PFSK-1 (cell line): ENCODE measurements at regions not wholly inside any gene's neighbourhood (a gene's known extent, or its start where the extent isn't known, plus 50 kb on each side); places are given as distances from the start of the nearest gene placed in this dataset.

Source experiments
- FOXP2 ChIP-seq: optimal IDR thresholded peaks from 2 replicates; pipeline ENCODE3; 2011; ENCODE audit warnings: borderline replicate concordance, control low read depth, inconsistent platforms; ENCODE audit not compliant: insufficient read depth; ENCODE audit errors: extremely low read length, extremely low read depth
- POLR2AphosphoS5 ChIP-seq: IDR thresholded peaks from 2 replicates; pipeline ENCODE4 v1.6.1; 2012; ENCODE audit warnings: low read depth, mild to moderate bottlenecking, control low read depth, low read length, moderate library complexity
- SIN3A ChIP-seq: IDR thresholded peaks from 2 replicates; pipeline ENCODE4 v1.6.1; 2012; ENCODE audit warnings: mild to moderate bottlenecking, low read length, moderate library complexity, borderline replicate concordance; ENCODE audit not compliant: insufficient read depth
- TAF1 ChIP-seq: IDR thresholded peaks from 2 replicates; pipeline ENCODE4 v1.6.1; 2012; ENCODE audit warnings: low read length, control low read depth, borderline replicate concordance; ENCODE audit not compliant: insufficient read depth
- TF ChIP-seq, protein P1 (sequence below), 2 experiments: IDR thresholded peaks; 2 replicates each; pipeline versions ENCODE4 v1.6.1 to v1.8.0; 2011 to 2012; ENCODE audit warnings: low read depth in 2 of 2, low read length in 2 of 2, control low read depth in 1 of 2, inconsistent platforms in 1 of 2, mild to moderate bottlenecking in 1 of 2, moderate library complexity in 1 of 2; ENCODE audit not compliant: insufficient read depth in 1 of 2

DNA sequence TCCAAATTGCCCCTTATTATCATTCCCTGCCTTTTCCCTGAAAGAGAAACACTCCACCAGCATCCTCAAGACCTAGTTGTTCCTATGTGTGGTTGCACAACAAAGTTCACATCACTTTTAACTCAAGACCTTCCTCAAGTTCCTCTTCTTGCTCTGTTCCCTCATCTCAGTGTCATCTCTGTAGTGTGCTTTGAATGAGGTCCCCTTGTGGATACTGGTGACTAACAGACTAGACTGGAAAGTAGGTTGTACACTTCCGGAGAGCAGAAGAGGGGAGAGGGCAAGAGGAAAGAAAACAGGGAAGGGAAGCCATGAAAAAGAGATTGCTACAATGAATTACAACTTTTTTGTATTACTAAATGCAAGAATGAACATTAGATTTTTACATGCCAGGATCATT, 853.8 kb downstream of the USP25 start:
- TF ChIP-seq, protein P1, sequence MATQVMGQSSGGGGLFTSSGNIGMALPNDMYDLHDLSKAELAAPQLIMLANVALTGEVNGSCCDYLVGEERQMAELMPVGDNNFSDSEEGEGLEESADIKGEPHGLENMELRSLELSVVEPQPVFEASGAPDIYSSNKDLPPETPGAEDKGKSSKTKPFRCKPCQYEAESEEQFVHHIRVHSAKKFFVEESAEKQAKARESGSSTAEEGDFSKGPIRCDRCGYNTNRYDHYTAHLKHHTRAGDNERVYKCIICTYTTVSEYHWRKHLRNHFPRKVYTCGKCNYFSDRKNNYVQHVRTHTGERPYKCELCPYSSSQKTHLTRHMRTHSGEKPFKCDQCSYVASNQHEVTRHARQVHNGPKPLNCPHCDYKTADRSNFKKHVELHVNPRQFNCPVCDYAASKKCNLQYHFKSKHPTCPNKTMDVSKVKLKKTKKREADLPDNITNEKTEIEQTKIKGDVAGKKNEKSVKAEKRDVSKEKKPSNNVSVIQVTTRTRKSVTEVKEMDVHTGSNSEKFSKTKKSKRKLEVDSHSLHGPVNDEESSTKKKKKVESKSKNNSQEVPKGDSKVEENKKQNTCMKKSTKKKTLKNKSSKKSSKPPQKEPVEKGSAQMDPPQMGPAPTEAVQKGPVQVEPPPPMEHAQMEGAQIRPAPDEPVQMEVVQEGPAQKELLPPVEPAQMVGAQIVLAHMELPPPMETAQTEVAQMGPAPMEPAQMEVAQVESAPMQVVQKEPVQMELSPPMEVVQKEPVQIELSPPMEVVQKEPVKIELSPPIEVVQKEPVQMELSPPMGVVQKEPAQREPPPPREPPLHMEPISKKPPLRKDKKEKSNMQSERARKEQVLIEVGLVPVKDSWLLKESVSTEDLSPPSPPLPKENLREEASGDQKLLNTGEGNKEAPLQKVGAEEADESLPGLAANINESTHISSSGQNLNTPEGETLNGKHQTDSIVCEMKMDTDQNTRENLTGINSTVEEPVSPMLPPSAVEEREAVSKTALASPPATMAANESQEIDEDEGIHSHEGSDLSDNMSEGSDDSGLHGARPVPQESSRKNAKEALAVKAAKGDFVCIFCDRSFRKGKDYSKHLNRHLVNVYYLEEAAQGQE (IDR thresholded peaks at IDR 0.05; ENCODE audit: insufficient read depth in 1 of 2, low read depth in 2 of 2, low read length in 2 of 2): no peak
- TF ChIP-seq FOXP2 (no peak), SIN3A (no peak), POLR2AphosphoS5 (no peak), TAF1 (no peak)

DNA sequence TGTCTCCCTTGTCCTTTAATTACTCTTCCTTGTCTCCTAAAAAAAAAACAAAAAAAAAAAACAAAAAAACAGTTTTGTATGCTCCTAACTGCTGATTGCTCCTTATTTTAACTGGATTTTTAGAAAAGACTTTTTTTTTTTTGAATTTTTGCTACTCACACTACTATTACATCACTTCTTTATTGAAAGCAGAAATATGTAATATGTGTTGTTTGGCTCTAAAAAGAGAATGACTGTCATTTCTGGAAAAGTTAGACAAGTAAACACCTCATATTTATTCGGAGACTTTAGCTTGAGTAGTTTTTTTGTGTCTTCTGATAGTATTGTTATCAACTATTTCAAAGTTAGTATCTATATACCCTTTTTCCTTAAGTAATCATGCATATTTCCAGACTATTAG, 855.0 kb downstream of the USP25 start:
- TF ChIP-seq FOXP2: no peak
- TF ChIP-seq POLR2AphosphoS5: no peak
- TF ChIP-seq TAF1: no peak
- TF ChIP-seq SIN3A: no peak
- TF ChIP-seq, protein P1 (IDR thresholded peaks at IDR 0.05; ENCODE audit: insufficient read depth in 1 of 2, low read depth in 2 of 2, low read length in 2 of 2): no peak

DNA sequence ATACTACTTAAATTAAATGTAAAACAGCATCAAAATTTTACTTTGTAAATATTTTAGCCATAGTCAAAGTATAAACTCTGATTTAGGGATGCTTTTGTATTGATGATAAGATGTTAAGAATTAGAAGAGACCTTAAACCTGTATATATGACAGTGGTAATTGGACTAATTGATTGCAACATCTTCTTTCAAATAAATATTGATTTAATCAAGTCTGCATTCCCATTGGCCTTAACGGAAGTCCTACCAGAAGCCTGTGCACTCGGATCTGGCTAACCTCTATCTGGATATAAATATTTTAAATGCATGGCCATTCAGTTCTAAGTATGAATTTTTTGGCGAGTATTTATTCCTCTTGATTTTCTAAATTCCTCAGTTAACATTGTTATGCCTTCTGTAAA, 856.1 kb downstream of the USP25 start:
- TF ChIP-seq TAF1 (no peak), FOXP2 (no peak), SIN3A (no peak), POLR2AphosphoS5 (no peak)
- TF ChIP-seq, protein P1 (IDR thresholded peaks at IDR 0.05; ENCODE audit: insufficient read depth in 1 of 2, low read depth in 2 of 2, low read length in 2 of 2): no peak

DNA sequence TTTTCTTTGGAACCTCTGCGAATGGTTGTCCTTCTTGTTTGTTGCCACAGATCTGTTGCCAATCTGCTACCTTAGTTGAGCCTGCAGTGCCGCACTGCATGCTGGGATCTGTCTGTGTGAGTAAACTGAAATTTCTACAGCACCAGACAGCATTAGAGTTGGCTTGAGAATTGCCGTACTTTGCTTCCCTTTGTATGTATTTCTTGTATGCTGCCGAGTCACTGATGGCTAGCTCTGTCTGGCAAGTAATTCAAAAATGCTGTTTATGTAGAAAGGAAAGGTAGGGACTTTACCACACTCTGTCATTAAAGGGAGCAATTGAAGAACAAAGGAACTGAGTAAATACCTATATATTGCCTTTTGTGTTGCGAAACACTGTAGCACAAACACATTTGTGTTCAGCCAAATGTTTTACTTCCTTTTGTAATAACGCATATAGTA, 857.4 kb downstream of the USP25 start:
- TF ChIP-seq POLR2AphosphoS5 (no peak), TAF1 (no peak), SIN3A (no peak), FOXP2 (no peak)
- TF ChIP-seq, protein P1 (IDR thresholded peaks at IDR 0.05; ENCODE audit: insufficient read depth in 1 of 2, low read depth in 2 of 2, low read length in 2 of 2): no peak

DNA sequence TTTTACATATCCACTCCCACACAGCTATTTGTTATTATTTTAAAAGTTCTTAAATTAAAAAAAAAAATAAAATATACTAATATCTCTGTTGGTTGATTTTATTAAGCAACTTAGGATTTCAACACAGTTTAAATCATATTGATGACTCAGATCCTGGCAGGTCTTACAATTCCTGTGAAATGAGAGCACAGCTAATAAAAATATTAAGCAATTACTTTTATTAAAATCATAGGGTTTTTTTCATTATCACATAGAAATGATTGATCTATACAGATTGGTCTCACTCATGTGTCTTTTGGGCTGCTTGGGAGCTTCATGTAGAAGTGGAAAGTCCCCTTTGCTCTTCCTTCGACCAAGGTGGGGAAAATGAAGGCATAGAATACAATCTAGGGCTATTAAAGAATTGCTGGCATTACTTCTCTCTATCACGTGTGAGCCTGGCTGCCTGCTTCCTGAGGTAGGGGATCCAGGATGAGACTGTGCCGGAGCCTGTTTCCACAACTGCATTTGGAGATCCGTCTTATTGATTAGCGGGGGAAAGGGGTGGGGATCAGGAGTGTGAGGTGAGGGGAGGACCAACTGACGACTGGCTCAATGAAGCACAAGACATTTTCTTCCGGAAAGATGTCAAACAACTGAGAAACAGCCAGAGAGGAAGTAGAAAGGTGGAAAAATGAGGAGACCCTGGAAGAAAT, 858.0 kb downstream of the USP25 start:
- TF ChIP-seq TAF1 (no peak), FOXP2 (no peak), POLR2AphosphoS5 (no peak), SIN3A (no peak)
- TF ChIP-seq, protein P1 (IDR thresholded peaks at IDR 0.05; ENCODE audit: insufficient read depth in 1 of 2, low read depth in 2 of 2, low read length in 2 of 2): no peak
